ENCODE measurements at regions not wholly inside any gene's neighbourhood (a gene's known extent, or its start where the extent isn't known, plus 50 kb on each side); places are given as distances from the start of the nearest gene placed in this dataset.

DNA sequence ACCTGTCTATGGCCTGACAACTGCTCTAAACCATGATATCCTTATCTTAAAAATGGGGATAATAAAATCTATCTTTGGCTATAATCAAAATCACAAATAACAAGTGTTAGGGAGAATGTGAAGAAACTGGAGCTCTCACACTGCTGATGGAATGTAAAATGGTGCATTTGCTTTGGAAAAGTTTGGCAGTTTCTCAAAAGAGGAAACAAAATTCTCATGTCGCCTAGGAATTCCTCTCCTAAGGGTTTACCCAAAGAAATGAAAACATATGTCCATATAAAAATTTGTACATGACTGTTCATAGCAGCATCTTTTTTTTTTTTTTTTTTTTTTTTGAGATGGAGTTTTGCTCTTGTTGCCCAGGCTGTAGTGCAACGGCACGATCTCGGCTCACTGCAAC is 64.3 kb downstream of the ZNF281 start:
- Histone ChIP-seq H3K9me1 (ENCODE audit: control insufficient read depth, insufficient read depth, low read length) (no peaks in the 10 kb centered on the region), H3K9me3 (replicated peaks; ENCODE audit: control insufficient read depth, insufficient read depth, low read depth, low read length) (no peaks in the 10 kb centered on the region), H3K27ac (ENCODE audit: extremely low read depth, low read depth, low read length) (no peak overlapping the region), H3K4me2 (ENCODE audit: insufficient read depth, low read length) (no peak overlapping the region), H3K36me3 (ENCODE audit: control insufficient read depth, insufficient read depth, low read length) (no peaks in the 10 kb centered on the region), H4K20me1 (replicated peaks; ENCODE audit: control insufficient read depth, insufficient read depth, low read length) (no peaks in the 10 kb centered on the region), H3K4me1 (replicated peaks in 1 of 2; ENCODE audit: control insufficient read depth in 2 of 2, insufficient read depth in 2 of 2, low read length in 2 of 2) (no peaks in the 10 kb centered on the region), H3K79me2 (ENCODE audit: control insufficient read depth, insufficient read depth, low read length) (no peaks in the 10 kb centered on the region), H3K9ac (ENCODE audit: insufficient read depth in 1 of 2, low read depth in 2 of 2, low read length in 2 of 2) (no peak overlapping the region), H3K27me3 (ENCODE audit: control insufficient read depth in 2 of 2, insufficient read depth in 2 of 2, low read length in 2 of 2) (peaks cover 2 to 13% of the 10 kb centered on the region in 2 experiments; a peak in 2 of 5 replicates), H3K4me3 (no peak overlapping the region), H2AFZ (ENCODE audit: low read depth, low read length) (no peak overlapping the region)
- in situ Hi-C loops (cut with MboI): no loop called here
- ATAC-seq: no peak
- 0% methylated on average over 2 of the region's 4 CpGs for WGBS (ENCODE audit: insufficient coverage, low coverage, missing lambda C conversion rate)
- no peak for DNase-seq (ENCODE audit: extremely low read depth in 1 of 4, low spot score in 3 of 4)
- POLR2A ChIA-PET: no interaction called here
- CTCF ChIA-PET (ENCODE audit: low intra/inter-chr PET ratio): no interaction called here
- no peak for FAIRE-seq
- BruUV-seq (replicated peaks): no TSS peak
- intact Hi-C loops (cut with micrococcal nuclease): no loop called here
- TF ChIP-seq, protein P1, sequence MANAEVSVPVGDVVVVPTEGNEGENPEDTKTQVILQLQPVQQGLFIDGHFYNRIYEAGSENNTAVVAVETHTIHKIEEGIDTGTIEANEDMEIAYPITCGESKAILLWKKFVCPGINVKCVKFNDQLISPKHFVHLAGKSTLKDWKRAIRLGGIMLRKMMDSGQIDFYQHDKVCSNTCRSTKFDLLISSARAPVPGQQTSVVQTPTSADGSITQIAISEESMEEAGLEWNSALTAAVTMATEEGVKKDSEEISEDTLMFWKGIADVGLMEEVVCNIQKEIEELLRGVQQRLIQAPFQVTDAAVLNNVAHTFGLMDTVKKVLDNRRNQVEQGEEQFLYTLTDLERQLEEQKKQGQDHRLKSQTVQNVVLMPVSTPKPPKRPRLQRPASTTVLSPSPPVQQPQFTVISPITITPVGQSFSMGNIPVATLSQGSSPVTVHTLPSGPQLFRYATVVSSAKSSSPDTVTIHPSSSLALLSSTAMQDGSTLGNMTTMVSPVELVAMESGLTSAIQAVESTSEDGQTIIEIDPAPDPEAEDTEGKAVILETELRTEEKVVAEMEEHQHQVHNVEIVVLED (CRISPR knock-in tag; IDR thresholded peaks at IDR 0.05): no peak
- TF ChIP-seq ZNF224 (CRISPR knock-in tag; IDR thresholded peaks at IDR 0.05): no peak

DNA sequence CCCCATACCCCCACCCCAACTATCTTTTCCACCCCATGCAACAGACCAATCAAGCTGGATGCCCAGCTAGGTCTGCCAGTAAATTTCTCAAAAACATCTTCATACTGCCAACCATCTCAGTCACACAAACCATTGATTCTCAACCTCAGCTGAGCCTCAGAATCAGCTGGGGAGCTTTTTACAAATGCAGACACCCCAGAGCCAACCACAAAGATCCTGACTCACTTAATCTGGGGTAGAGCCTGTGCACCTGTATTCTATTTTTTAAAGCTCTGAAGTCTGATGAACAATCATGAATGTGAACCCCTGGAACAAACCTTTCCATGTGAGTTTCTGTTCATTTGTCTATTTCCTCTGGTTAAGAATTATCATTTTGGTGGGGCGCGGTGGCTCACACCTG is 66.0 kb downstream of the ZNF281 start:
- in situ Hi-C loops (cut with MboI): no loop called here
- Histone ChIP-seq H3K27ac (ENCODE audit: extremely low read depth, low read depth, low read length) (no peak overlapping the region), H3K4me3 (no peak overlapping the region), H3K79me2 (ENCODE audit: control insufficient read depth, insufficient read depth, low read length) (no peaks in the 10 kb centered on the region), H2AFZ (ENCODE audit: low read depth, low read length) (no peak overlapping the region), H3K36me3 (ENCODE audit: control insufficient read depth, insufficient read depth, low read length) (no peaks in the 10 kb centered on the region), H4K20me1 (replicated peaks; ENCODE audit: control insufficient read depth, insufficient read depth, low read length) (no peaks in the 10 kb centered on the region), H3K9ac (ENCODE audit: insufficient read depth in 1 of 2, low read depth in 2 of 2, low read length in 2 of 2) (no peak overlapping the region), H3K4me1 (replicated peaks in 1 of 2; ENCODE audit: control insufficient read depth in 2 of 2, insufficient read depth in 2 of 2, low read length in 2 of 2) (no peaks in the 10 kb centered on the region), H3K9me1 (ENCODE audit: control insufficient read depth, insufficient read depth, low read length) (no peaks in the 10 kb centered on the region), H3K9me3 (replicated peaks; ENCODE audit: control insufficient read depth, insufficient read depth, low read depth, low read length) (no peaks in the 10 kb centered on the region), H3K4me2 (ENCODE audit: insufficient read depth, low read length) (no peak overlapping the region), H3K27me3 (ENCODE audit: control insufficient read depth in 2 of 2, insufficient read depth in 2 of 2, low read length in 2 of 2) (peaks cover 5 to 15% of the 10 kb centered on the region in 2 experiments; a peak in 3 of 5 replicates)
- ATAC-seq: no peak
- ChIA-PET CTCF (ENCODE audit: low intra/inter-chr PET ratio) (no interaction called here), POLR2A (no interaction called here)
- intact Hi-C loops (cut with micrococcal nuclease): no loop called here
- BruUV-seq (replicated peaks): no TSS peak
- no peak for DNase-seq (ENCODE audit: extremely low read depth in 1 of 4, low spot score in 3 of 4)
- no peak for FAIRE-seq
- WGBS (ENCODE audit: insufficient coverage, low coverage, missing lambda C conversion rate): 0% methylated on average over 2 of the region's 2 CpGs
- TF ChIP-seq STAT5A (IDR thresholded peaks at IDR 0.05; ENCODE audit: borderline replicate concordance, low read length) (no peak), XRCC3 (IDR thresholded peaks at IDR 0.05) (no peak), MAFG (tag; conservative IDR thresholded peaks at IDR 0.05) (no peak), MEIS2 (IDR thresholded peaks at IDR 0.05; ENCODE audit: partially characterized antibody) (no peak)
